ENCODE measurements at regions not wholly inside any gene's neighbourhood (a gene's known extent, or its start where the extent isn't known, plus 50 kb on each side); places are given as distances from the start of the nearest gene placed in this dataset.
"Not testable (repeated sequence)": the region's sequence is repeated elsewhere in the genome, so short reads cannot be mapped to it uniquely, and the experiment has no call there.

GRCh38 chr12:25615119-25615518 lies 62.0 kb upstream of the LMNTD1 start:
- DNase-seq, result peak in 1 of 56 donors; percentile 1

- no peak for DNase-seq
These were observed 63.2 kb upstream of the LMNTD1 start for GRCh38 chr12:25616286-25616685.

GRCh38 chr12:25617991-25618390 lies 64.9 kb upstream of the LMNTD1 start:
- DNase-seq, result no peak

- no peak for DNase-seq
These were observed 70.7 kb upstream of the LMNTD1 start for GRCh38 chr12:25623816-25624215.

GRCh38 chr12:25625146-25625545 lies 72.1 kb upstream of the LMNTD1 start:
- DNase-seq, result no peak

- DNase-seq, result no peak
These were observed 76.3 kb upstream of the LMNTD1 start for GRCh38 chr12:25629341-25629740.

GRCh38 chr12:25630735-25631515 lies 77.8 kb upstream of the LMNTD1 start:
- not testable (repeated sequence) for DNase-seq

- DNase-seq, result not testable (repeated sequence)
These were observed 80.1 kb upstream of the LMNTD1 start for GRCh38 chr12:25633149-25633548.

- no peak for DNase-seq
These were observed 84.7 kb upstream of the LMNTD1 start for GRCh38 chr12:25637752-25638151.

- no peak for DNase-seq
These were observed 86.3 kb upstream of the LMNTD1 start for GRCh38 chr12:25639406-25639805.

GRCh38 chr12:25644979-25645378 lies 91.9 kb upstream of the LMNTD1 start:
- DNase-seq, result no peak

GRCh38 chr12:25645427-25645826 lies 92.3 kb upstream of the LMNTD1 start:
- no peak for DNase-seq

- no peak for DNase-seq
These were observed 98.8 kb upstream of the LMNTD1 start for GRCh38 chr12:25651931-25652330.

GRCh38 chr12:25652371-25652770 lies 99.3 kb upstream of the LMNTD1 start:
- no peak for DNase-seq

- peak in 23 of 56 donors; percentile 1 to 46 (median 12) for DNase-seq
These were observed 100.5 kb upstream of the LMNTD1 start for GRCh38 chr12:25653487-25654175.

GRCh38 chr12:25655702-25656101 lies 102.6 kb upstream of the LMNTD1 start:
- DNase-seq, result no peak

GRCh38 chr12:25659621-25660020 lies 106.5 kb upstream of the LMNTD1 start:
- no peak for DNase-seq

GRCh38 chr12:25670076-25671055 lies 117.3 kb upstream of the LMNTD1 start:
- no peak for DNase-seq

- DNase-seq, result no peak
These were observed 122.7 kb upstream of the LMNTD1 start for GRCh38 chr12:25675808-25676207.

GRCh38 chr12:25677232-25677937 lies 124.3 kb upstream of the LMNTD1 start:
- no peak for DNase-seq

GRCh38 chr12:25681580-25681979 lies 128.5 kb upstream of the LMNTD1 start:
- no peak for DNase-seq

Data from nucleus accumbens (tissue), 56 donors.